CD4-positive, alpha-beta T cell (primary cell): ENCODE measurements at regions not wholly inside any gene's neighbourhood (a gene's known extent, or its start where the extent isn't known, plus 50 kb on each side); places are given as distances from the start of the nearest gene placed in this dataset.

ENCODE experiments used
- ATAC-seq: fragments of 200-7000 bp; cut with Tn5 transposase; one replicate; pipeline ENCODE4 v1.10.0; 2022; ENCODE audit warnings: mild to moderate bottlenecking; ENCODE audit not compliant: poor library complexity
- CTCF ChIA-PET: fragments of 350-600 bp; sonication (Branson Sonifier 250); formaldehyde crosslinking; loops from one replicate; lab custom pipeline; 2021; ENCODE audit warnings: antibody characterized with exemption, inconsistent platforms; lab: Charles Lee
- POLR2A ChIA-PET: fragments of 350-600 bp; sonication (Branson Sonifier 250); formaldehyde crosslinking; loops from one replicate; lab custom pipeline; 2021; ENCODE audit warnings: antibody characterized with exemption, inconsistent platforms; lab: Charles Lee
- DNase-seq, 14 experiments: peaks; one replicate each; pipeline ENCODE4 v3.0.0-alpha.2; 2013 to 2020; ENCODE audit warnings: mixed read lengths in 2 of 14
- H3K27ac ChIP-seq, 2 donors: one replicate each; pipeline versions ENCODE4 v1.5.1 to v1.7.0; 2013; ENCODE audit warnings: low read length in 2 of 2, low read depth in 1 of 2, mild to moderate bottlenecking in 1 of 2
- H3K27me3 ChIP-seq, 2 experiments: 1 replicate in 1 of 2; 2 replicates in 1 of 2; pipeline versions ENCODE4 v1.6.1 to v1.7.0; 2013; ENCODE audit warnings: low read length in 2 of 2, control low read depth in 1 of 2, mild to moderate bottlenecking in 1 of 2, moderate library complexity in 1 of 2; ENCODE audit not compliant: insufficient read depth in 2 of 2, control insufficient read depth in 1 of 2
- H3K36me3 ChIP-seq: one replicate; pipeline ENCODE4 v1.6.1; 2013; ENCODE audit warnings: low read length, control low read depth; ENCODE audit not compliant: insufficient read depth
- H3K4me1 ChIP-seq: one replicate; pipeline ENCODE4 v1.6.1; 2013; ENCODE audit warnings: low read length, control low read depth; ENCODE audit not compliant: insufficient read depth
- H3K4me3 ChIP-seq: one replicate; pipeline ENCODE4 v1.5.1; 2013; ENCODE audit warnings: mild to moderate bottlenecking, low read length, moderate library complexity
- H3K9me3 ChIP-seq, 2 experiments: 1 replicate in 1 of 2; 2 replicates in 1 of 2; pipeline versions ENCODE4 v1.6.1 to v1.7.0; 2013; ENCODE audit warnings: low read length in 2 of 2, mild to moderate bottlenecking in 2 of 2, control low read depth in 1 of 2, moderate library complexity in 1 of 2; ENCODE audit not compliant: control insufficient read depth in 1 of 2, insufficient read depth in 1 of 2
- H3K27ac Mint-ChIP-seq: one replicate; pipeline ENCODE4 v1.8.0; 2020; ENCODE audit warnings: mixed read lengths
- H3K27me3 Mint-ChIP-seq: one replicate; pipeline ENCODE4 v1.8.0; 2021; ENCODE audit warnings: mixed read lengths
- H3K36me3 Mint-ChIP-seq: one replicate; pipeline ENCODE4 v1.8.0; 2021; ENCODE audit warnings: low read depth, mixed read lengths
- H3K4me1 Mint-ChIP-seq: one replicate; pipeline ENCODE4 v1.8.0; 2021; ENCODE audit warnings: low read depth, mixed read lengths
- H3K4me3 Mint-ChIP-seq: one replicate; pipeline ENCODE4 v1.8.0; 2020; ENCODE audit warnings: mild to moderate bottlenecking, mixed read lengths
- H3K9me3 Mint-ChIP-seq: one replicate; pipeline ENCODE4 v1.8.0; 2020; ENCODE audit warnings: mixed read lengths
- CTCF ChIP-seq: fragments of 200-600 bp; IDR thresholded peaks from one replicate; pipeline ENCODE4 v1.8.0; 2022; ENCODE audit warnings: antibody characterized with exemption, mild to moderate bottlenecking
- intact Hi-C, 2 experiments: fragments of 100-400 bp; cut with DNase I in 1 of 2; cut with micrococcal nuclease in 1 of 2; formaldehyde crosslinking; loops; one replicate each; pipeline versions ENCODE4 v1.15.1 to v1.9.0; 2023 to 2025; cut with DNase I, micrococcal nuclease

DNA sequence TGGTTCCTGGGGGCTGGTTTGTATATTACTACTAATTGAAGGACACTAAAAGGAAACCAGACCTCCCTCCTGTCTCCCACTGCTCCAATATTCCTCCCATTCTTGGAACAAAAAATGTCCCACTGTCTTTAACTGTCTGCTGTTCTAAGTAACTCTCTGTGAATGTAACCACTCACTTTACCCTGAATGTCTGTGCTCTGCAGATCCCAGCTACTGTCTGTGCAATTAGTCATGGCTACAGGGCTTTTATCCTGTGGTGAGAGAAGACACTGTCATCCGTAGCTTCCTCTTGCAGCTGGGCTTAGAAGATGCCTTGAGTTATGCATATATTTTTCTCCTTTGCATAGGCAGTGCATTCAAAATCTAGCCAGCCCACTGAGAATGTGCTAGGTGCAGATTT, 853.8 kb downstream of the CDH8 start:
- Mint-ChIP-seq H3K4me1 (no peaks in the 10 kb centered on the region), H3K27ac (no peak overlapping the region), H3K36me3 (no peaks in the 10 kb centered on the region), H3K27me3 (no peaks in the 10 kb centered on the region), H3K4me3 (no peak overlapping the region), H3K9me3 (peaks cover 12% of the 10 kb centered on the region)
- ATAC-seq = no peak
- TF ChIP-seq CTCF = no peak
- Histone ChIP-seq H3K27me3 (no peaks in the 10 kb centered on the region), H3K9me3 (peaks cover 0 to 3% of the 10 kb centered on the region in 2 experiments), H3K4me3 (no peak overlapping the region), H3K36me3 (no peaks in the 10 kb centered on the region), H3K27ac (no peak overlapping the region), H3K4me1 (no peaks in the 10 kb centered on the region)
- POLR2A ChIA-PET = no interaction called here
- intact Hi-C loops = no loop called here
- no peak for DNase-seq
- CTCF ChIA-PET = no interaction called here

GRCh38 chr16:61181982-61182381, 854.3 kb downstream of the CDH8 start:
- Mint-ChIP-seq H3K4me1 (no peaks in the 10 kb centered on the region), H3K27ac (no peak overlapping the region), H3K4me3 (no peak overlapping the region), H3K9me3 (peaks cover 11% of the 10 kb centered on the region), H3K36me3 (no peaks in the 10 kb centered on the region), H3K27me3 (no peaks in the 10 kb centered on the region)
- peaks cover 0 to 3% of the 10 kb centered on the region in 2 experiments for H3K9me3 ChIP-seq
- intact Hi-C loops = no loop called here
- no peak for ATAC-seq
- no peaks in the 10 kb centered on the region for H3K36me3 ChIP-seq
- H3K4me3 ChIP-seq = no peak overlapping the region
- no peak overlapping the region for H3K27ac ChIP-seq
- CTCF ChIA-PET = no interaction called here
- H3K27me3 ChIP-seq = no peaks in the 10 kb centered on the region
- TF ChIP-seq CTCF = no peak
- DNase-seq = no peak
- POLR2A ChIA-PET = no interaction called here
- H3K4me1 ChIP-seq = no peaks in the 10 kb centered on the region

DNA sequence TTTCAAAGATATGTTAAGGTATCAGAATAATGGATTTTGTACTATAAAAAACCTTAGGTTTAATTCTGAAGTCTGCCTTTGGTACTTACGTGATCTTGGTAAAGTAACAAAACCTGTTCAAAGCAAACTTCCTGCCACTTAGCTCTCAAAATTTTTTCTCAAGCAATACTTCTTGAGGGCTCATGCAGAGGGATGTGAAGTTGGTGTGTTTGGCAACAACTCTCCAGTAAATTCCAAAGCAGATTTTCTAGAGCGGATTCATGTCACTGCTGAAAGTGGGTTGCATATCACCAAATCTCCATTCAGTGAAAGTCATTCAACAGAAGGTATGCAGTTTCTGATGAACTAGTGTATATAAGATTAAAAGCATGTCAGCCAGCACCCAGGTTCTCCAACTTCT, 856.7 kb downstream of the CDH8 start:
- CTCF ChIA-PET = no interaction called here
- no peak overlapping the region for H3K4me3 ChIP-seq
- Mint-ChIP-seq H3K27ac (no peak overlapping the region), H3K4me1 (no peaks in the 10 kb centered on the region), H3K4me3 (no peak overlapping the region), H3K27me3 (no peaks in the 10 kb centered on the region), H3K36me3 (no peaks in the 10 kb centered on the region), H3K9me3 (peaks cover 16% of the 10 kb centered on the region)
- peaks cover 0 to 3% of the 10 kb centered on the region in 2 experiments for H3K9me3 ChIP-seq
- no peaks in the 10 kb centered on the region for H3K27me3 ChIP-seq
- POLR2A ChIA-PET = no interaction called here
- no peaks in the 10 kb centered on the region for H3K4me1 ChIP-seq
- ATAC-seq (no peak), DNase-seq (no peak)
- H3K27ac ChIP-seq = no peak overlapping the region
- intact Hi-C loops = no loop called here
- no peaks in the 10 kb centered on the region for H3K36me3 ChIP-seq
- TF ChIP-seq CTCF = no peak
